Esophagus squamous epithelium (tissue), 4 donors: ENCODE measurements at regions not wholly inside any gene's neighbourhood (a gene's known extent, or its start where the extent isn't known, plus 50 kb on each side); places are given as distances from the start of the nearest gene placed in this dataset.

Experiments
- CTCF ChIP-seq, 6 experiments: fragments of 450-650 bp in 4 of 6; fragments of 200-600 bp in 2 of 6; sonication (generic) in 2 of 6; IDR thresholded peaks; one replicate each; pipeline ENCODE4 v1.5.1; 2016 to 2019; ENCODE audit warnings: antibody characterized with exemption in 6 of 6, mild to moderate bottlenecking in 4 of 6, moderate library complexity in 4 of 6
- POLR2A ChIP-seq, 4 donors: fragments of 450-650 bp; IDR thresholded peaks; one replicate each; pipeline ENCODE4 v1.6.1; 2017; ENCODE audit warnings: antibody characterized with exemption in 4 of 4, mild to moderate bottlenecking in 4 of 4, moderate library complexity in 3 of 4

- TF ChIP-seq CTCF (IDR thresholded peaks at IDR 0.05) (no peak), POLR2A (IDR thresholded peaks at IDR 0.05) (no peak)
These were observed 78.7 kb downstream of the MAGED4 start for GRCh38 chrX:52263417-52263816.
